ES-I3 (cell line): ENCODE measurements at regions not wholly inside any gene's neighbourhood (a gene's known extent, or its start where the extent isn't known, plus 50 kb on each side); places are given as distances from the start of the nearest gene placed in this dataset.
"Not testable (repeated sequence)": the region's sequence is repeated elsewhere in the genome, so short reads cannot be mapped to it uniquely, and the experiment has no call there.

Experiments
- H3K36me3 ChIP-seq: 2 replicates; pipeline ENCODE4 v1.6.1; 2013; ENCODE audit warnings: mild to moderate bottlenecking, low read length, control low read depth, moderate library complexity; ENCODE audit not compliant: insufficient read depth
- H3K4me1 ChIP-seq: 2 replicates; pipeline ENCODE4 v1.6.1; 2013; ENCODE audit warnings: mild to moderate bottlenecking, control low read depth, low read length; ENCODE audit not compliant: insufficient read depth
- H3K9ac ChIP-seq: 2 replicates; pipeline ENCODE4 v1.6.1; 2013; ENCODE audit warnings: low read depth, mild to moderate bottlenecking, low read length, moderate library complexity
- H3K9me3 ChIP-seq: 2 replicates; pipeline ENCODE4 v1.6.1; 2013; ENCODE audit warnings: mild to moderate bottlenecking, low read length, moderate library complexity; ENCODE audit not compliant: control insufficient read depth, insufficient read depth

- Histone ChIP-seq H3K36me3 (no peaks in the 10 kb centered on the region), H3K9me3 (peaks cover 4% of the 10 kb centered on the region; the same call in 1 of the 2 replicates), H3K4me1 (no peaks in the 10 kb centered on the region), H3K9ac (no peak overlapping the region)
Observed at GRCh38 chr6:144395826-144396225, 110.7 kb downstream of the UTRN start.

- Histone ChIP-seq H3K9ac (no peak overlapping the region), H3K4me1 (no peaks in the 10 kb centered on the region), H3K36me3 (no peaks in the 10 kb centered on the region), H3K9me3 (peaks cover 4% of the 10 kb centered on the region; the same call in 1 of the 2 replicates)
Observed at GRCh38 chr6:144397141-144397540, 112.0 kb downstream of the UTRN start.

GRCh38 chr6:144400321-144400720, 115.2 kb downstream of the UTRN start:
- Histone ChIP-seq H3K36me3 (no peaks in the 10 kb centered on the region), H3K9ac (no peak overlapping the region)

GRCh38 chr6:144401736-144402733, 116.9 kb downstream of the UTRN start:
- H3K4me1 ChIP-seq, result no peaks in the 10 kb centered on the region
- H3K9me3 ChIP-seq, result peaks cover 4% of the 10 kb centered on the region; the same call in 1 of the 2 replicates
- H3K9ac ChIP-seq, result no peak overlapping the region
- no peaks in the 10 kb centered on the region for H3K36me3 ChIP-seq

More at GRCh38 chr6:144400321-144400720, 115.2 kb downstream of the UTRN start:
- Histone ChIP-seq H3K4me1 (no peaks in the 10 kb centered on the region), H3K9me3 (peaks cover 4% of the 10 kb centered on the region; the same call in 1 of the 2 replicates)

- no peaks in the 10 kb centered on the region for H3K4me1 ChIP-seq
- H3K9me3 ChIP-seq, result peaks cover 3% of the 10 kb centered on the region; the same call in 1 of the 2 replicates
- no peak overlapping the region for H3K9ac ChIP-seq
- no peaks in the 10 kb centered on the region for H3K36me3 ChIP-seq
Observed at GRCh38 chr6:144402750-144403149, 117.6 kb downstream of the UTRN start.

DNA sequence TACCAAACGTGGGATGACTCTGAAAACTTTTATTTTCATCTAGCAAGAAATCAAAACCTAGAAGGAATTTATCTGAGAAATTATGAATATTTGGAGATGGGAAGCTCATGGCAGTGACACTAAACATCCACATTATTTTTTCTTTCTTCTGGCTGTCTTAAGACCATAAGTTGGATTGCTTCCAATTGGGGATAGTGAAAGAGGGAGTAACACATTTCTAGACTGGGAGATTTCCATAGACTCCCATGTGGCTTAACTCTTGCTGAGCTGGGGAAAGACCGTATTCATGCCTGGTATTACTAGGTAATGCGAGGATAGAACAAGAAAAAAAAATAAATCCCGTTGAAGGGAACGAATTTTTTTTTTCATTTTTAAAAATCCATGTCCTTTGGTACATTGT, 120.0 kb downstream of the UTRN start:
- H3K36me3 ChIP-seq, result no peaks in the 10 kb centered on the region
- no peaks in the 10 kb centered on the region for H3K4me1 ChIP-seq
- H3K9me3 ChIP-seq, result no peaks in the 10 kb centered on the region
- no peak overlapping the region for H3K9ac ChIP-seq

- Histone ChIP-seq H3K9ac (no peak overlapping the region), H3K36me3 (no peaks in the 10 kb centered on the region), H3K9me3 (no peaks in the 10 kb centered on the region), H3K4me1 (no peaks in the 10 kb centered on the region)
Observed at GRCh38 chr6:144406796-144407195, 121.7 kb downstream of the UTRN start.

DNA sequence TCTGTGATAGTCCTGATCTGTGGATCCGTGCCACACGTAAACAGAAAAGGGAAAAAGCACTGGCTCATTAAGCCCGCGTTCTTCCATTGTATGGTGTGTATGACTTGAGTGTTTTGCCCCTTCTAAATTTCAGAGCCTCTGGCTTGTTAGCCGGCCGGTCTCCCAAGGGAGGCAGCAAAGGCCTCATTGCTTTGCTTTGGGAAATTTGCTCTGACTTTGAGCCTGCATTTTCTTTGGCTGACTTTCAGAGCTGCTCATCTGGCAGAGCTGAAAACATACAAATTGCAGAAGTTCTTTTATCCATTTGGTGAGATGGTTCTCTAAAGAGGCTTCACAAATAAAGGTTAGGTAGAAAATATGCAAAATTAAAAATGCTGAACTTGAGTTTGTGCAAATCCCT, 123.0 kb downstream of the UTRN start:
- no peaks in the 10 kb centered on the region for H3K4me1 ChIP-seq
- no peak overlapping the region for H3K9ac ChIP-seq
- no peaks in the 10 kb centered on the region for H3K36me3 ChIP-seq
- no peaks in the 10 kb centered on the region for H3K9me3 ChIP-seq

DNA sequence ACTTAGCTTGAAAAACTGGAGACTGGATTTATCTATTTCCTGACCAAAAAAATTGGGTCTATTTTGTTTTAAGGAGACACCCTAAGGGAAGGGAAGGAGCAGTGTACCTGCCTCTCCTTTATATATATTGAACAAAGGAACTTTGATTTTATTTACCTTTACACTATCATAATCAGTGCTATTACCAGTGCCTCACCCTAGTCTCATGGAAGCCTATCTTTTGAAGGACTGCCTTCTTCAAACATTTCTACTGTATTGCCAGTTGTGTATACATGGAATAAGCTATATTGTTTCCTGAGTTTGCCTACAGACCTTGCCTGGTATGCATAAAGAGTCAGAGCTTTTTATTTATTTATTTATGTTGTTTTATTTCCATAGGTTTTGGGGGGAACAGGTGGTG, 124.9 kb downstream of the UTRN start:
- no peaks in the 10 kb centered on the region for H3K36me3 ChIP-seq
- H3K9me3 ChIP-seq, result no peaks in the 10 kb centered on the region
- no peak overlapping the region for H3K9ac ChIP-seq
- H3K4me1 ChIP-seq, result no peaks in the 10 kb centered on the region

DNA sequence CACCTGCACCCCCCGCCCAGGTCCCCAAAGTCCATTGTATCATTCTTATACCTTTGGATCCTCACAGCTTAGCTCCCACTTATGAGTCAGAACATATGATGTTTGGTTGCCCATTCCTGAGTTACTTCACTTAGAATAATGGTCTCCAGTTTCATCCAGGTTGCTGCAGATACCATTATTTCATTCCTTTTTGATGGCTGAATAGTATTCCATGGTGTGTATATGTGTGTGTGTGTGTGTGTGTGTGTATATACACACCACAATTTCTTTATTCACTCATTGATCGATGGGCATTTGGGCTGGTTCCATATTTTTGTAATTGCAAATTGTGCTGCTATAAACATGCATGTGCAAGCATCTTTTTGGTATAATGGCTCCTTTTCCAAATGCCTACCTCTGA, 125.4 kb downstream of the UTRN start:
- not testable (repeated sequence) for H3K36me3 ChIP-seq, H3K9ac ChIP-seq, H3K9me3 ChIP-seq, H3K4me1 ChIP-seq

- Histone ChIP-seq H3K9me3 (no peaks in the 10 kb centered on the region), H3K9ac (no peak overlapping the region), H3K4me1 (no peaks in the 10 kb centered on the region), H3K36me3 (no peaks in the 10 kb centered on the region)
Observed at GRCh38 chr6:144411531-144412165, 126.5 kb downstream of the UTRN start.

GRCh38 chr6:144413418-144413817, 128.3 kb downstream of the UTRN start:
- Histone ChIP-seq H3K9me3 (no peaks in the 10 kb centered on the region), H3K9ac (no peak overlapping the region), H3K36me3 (no peaks in the 10 kb centered on the region), H3K4me1 (no peaks in the 10 kb centered on the region)

DNA sequence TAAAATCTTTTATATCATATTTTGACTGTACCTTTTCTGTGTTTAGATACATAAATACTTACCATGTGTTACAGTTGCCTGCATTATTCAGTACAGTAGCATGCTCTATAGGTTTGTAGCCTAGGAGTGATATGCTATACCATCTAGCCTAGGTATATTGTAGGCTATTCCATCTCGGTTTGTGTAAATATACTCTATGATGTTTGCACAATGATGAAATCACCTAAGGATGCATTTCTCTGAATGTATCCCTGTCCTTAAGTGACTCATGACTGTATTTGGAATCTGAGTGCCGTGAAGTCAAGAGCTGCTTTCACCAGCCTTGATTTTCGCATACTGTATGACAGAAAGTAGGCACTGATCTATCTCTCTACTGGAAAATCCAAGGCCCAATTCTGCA, 129.9 kb downstream of the UTRN start:
- H3K36me3 ChIP-seq, result no peaks in the 10 kb centered on the region
- no peaks in the 10 kb centered on the region for H3K4me1 ChIP-seq
- no peaks in the 10 kb centered on the region for H3K9me3 ChIP-seq
- H3K9ac ChIP-seq, result no peak overlapping the region

GRCh38 chr6:144415835-144416237, 130.7 kb downstream of the UTRN start:
- H3K36me3 ChIP-seq, result no peaks in the 10 kb centered on the region
- no peaks in the 10 kb centered on the region for H3K9me3 ChIP-seq
- no peak overlapping the region for H3K9ac ChIP-seq
- H3K4me1 ChIP-seq, result no peaks in the 10 kb centered on the region

- Histone ChIP-seq H3K36me3 (no peaks in the 10 kb centered on the region), H3K9ac (no peak overlapping the region), H3K4me1 (no peaks in the 10 kb centered on the region), H3K9me3 (no peaks in the 10 kb centered on the region)
Observed at GRCh38 chr6:144416244-144416643, 131.1 kb downstream of the UTRN start.
